NCI-H2029 (cell line): ENCODE measurements at regions not wholly inside any gene's neighbourhood (a gene's known extent, or its start where the extent isn't known, plus 50 kb on each side); places are given as distances from the start of the nearest gene placed in this dataset.

ENCODE experiments used
- DNase-seq: peaks from one replicate; lab custom pipeline; 2025; lab: John Stamatoyannopoulos, UW

DNA sequence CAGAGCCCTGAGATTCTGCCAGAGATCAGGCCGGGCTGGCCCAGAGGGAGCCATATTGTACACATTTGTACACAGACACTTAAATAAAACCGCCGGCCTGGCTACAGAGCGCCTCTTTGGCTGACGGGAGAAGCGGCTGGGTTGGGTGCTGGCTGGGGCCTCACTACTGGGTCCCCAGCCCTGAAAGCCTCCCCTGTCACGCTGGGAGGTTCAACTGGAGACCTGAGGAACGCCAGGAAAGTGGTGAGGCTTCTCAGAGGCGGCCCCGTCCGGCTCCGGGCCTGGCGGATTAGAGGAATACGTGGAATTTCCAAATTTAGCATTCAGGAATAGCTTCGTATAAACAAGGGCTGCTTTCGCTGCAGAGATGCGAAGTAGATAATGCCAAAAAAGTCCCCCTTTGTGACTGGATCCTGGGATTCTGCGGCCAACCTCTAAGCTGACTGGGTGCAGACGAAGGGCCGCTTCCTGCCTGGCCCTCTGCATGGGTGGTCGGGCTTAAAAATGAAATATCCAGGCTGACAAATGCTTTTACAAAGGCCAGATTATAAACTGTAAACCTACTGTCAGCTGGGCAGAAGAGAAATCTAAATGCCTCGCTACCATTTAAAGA lies 252.4 kb downstream of the IRF8 start:
- DNase-seq = no peak

DNA sequence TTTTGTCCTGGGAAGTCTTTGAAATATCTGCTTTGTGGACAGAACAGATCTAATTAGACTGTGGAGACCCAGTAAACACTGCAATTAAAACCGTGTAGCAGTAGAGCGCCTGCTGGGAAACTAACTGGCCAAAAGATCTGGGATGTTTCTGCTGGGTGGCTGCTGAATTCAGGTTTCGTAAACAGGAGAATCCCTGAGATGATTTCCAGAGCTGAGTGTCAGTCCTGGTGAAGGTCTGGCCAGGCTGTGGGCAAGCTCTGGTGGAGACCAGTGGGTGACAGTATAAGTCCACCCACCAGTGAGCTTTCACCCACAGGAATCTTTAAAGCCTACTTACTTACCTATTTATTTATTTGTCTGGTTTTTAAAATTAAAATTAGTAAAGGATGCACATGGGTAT lies 257.2 kb downstream of the IRF8 start:
- DNase-seq = no peak

GRCh38 chr16:86157616-86158247 lies 258.8 kb downstream of the IRF8 start:
- no peak for DNase-seq

DNA sequence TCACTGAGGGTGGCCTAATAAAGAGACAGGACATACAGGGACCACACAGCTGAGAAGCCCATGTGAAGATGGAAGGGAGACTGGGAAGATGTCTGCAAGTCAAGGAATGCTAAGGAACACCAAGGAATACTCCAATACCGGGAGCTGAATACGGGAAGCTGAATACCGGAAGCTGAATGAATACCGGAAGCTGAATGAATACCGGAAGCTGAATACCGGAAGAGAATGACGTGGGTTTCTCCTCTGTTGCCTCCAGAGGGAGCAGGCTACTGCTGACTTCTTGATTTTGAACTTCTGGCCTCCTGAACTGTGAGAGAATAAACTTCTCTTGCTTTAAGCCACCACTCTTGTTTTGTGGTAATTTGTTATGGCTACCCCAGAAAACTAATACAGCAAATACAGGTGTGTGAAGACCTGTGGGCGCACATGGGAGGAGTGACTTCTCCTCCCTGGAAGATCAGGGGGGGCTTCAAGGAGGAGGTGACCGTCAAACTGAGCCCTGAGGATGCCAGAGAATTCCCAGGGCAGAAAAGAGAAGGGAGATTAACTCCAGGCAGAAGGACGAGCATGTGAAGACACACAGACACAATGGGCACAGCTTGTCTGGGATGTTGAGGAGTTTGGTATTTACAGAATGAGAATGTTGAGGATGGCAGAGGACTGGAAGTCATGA lies 259.9 kb downstream of the IRF8 start:
- DNase-seq = no peak

DNA sequence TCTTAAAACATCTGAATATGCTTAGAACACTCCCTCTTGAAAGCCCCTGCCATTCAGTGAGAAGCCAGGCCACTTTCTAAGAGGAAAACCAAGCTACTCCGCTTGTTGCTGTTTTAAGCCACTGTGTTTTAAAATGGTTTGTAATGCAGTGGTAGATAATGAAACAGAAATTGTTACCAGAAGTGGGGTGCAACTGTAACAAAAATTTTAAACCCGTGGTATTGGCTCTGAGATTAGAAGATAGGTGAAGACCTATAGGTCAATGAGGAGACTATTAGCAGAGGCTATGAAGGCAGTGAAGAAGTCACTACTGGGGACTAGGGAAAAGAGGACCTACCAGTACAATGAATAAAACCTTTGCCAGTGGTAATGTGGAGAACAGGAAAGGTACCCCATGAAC lies 266.5 kb downstream of the IRF8 start:
- no peak for DNase-seq

DNA sequence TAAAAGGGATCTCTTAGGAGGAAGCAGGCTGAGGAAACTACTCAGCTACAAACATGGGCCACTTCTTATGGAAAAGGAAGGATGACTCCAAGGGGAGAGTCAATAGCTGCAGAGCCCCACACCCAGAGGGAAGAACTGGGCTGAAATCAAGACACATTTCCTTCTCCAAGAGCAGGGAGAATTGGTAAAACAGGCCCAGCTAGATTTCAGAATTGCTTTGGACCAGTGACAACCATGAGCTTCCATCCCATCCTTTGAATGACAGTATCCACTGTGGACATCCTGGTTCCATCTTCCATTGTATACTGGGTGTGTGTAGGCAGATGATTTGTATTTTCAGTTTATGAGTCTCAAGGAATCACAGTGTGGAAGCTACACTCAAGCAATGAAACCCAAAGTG lies 267.5 kb downstream of the IRF8 start:
- no peak for DNase-seq

DNA sequence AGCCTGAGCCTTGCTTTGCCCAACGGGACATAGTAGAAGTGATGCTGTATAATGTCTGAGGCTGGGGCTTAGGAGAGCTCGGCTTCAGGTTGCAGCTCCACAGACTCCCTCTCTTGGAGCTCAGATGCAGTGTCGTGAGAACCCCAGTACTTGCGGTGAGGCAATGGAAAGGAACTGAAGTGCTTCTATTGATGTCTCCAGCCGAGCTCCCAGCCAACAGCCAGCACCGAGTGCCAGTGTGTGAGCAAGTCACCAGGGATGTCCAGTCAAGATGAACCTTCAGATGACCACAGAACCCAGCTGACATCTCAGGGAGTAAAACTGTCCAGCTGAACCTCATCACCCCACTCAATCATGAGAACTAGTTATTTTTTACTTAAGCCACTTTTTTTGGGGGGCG lies 268.1 kb downstream of the IRF8 start:
- DNase-seq = no peak

- DNase-seq = no peak
Observed at GRCh38 chr16:86170720-86171119, 271.8 kb downstream of the IRF8 start.

GRCh38 chr16:86171329-86171728 lies 272.4 kb downstream of the IRF8 start:
- DNase-seq = no peak

GRCh38 chr16:86175816-86176215 lies 276.9 kb downstream of the IRF8 start:
- DNase-seq = no peak

DNA sequence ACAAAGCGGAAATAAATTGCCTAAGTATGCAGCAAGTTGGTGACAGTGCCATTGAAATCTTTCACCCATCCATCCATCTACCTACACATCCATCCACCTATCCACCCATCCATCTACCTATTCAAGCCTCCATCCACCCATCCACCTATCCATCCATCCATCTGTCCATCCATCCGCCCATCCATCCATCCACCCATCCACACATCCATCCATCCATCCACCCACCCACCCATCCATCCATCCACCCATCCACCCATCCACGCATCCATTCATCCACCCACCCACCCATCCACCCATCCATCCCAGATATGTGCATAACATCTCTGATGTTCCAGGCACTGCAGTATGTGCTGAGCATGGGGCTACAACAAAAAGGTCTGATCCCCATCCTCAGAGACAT lies 277.5 kb downstream of the IRF8 start:
- no peak for DNase-seq

DNA sequence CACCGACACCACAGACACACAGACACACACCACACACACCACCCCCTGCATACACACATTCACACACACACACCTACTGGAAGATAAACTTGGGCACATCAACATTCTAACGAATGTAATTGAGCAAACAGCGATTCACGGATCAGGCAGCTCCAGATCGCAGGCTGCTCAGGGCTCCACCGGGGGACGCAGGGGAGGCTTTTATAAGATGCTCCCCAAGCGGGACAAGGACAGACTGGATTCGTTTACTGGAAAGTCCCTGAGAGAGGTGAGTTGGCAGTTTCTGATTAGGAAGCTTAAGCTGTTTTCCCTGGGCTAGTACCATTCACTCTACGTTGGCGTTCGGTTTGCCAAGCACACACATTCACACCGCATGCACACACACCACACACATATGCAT lies 281.3 kb downstream of the IRF8 start:
- no peak for DNase-seq

DNA sequence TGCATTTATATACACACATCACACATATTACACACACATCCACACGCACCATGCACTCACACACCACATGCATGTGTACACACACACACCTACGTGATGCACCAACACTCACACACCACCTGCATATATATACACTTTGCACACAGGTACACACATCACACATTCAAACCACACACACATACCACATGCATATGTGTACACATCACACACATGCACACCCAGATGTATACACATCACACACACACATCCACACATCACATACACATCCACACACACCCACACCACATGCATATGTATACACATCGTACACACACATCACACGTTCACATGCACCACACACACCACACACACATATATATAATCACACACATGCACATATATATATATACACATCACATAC lies 281.8 kb downstream of the IRF8 start:
- DNase-seq = no peak

DNA sequence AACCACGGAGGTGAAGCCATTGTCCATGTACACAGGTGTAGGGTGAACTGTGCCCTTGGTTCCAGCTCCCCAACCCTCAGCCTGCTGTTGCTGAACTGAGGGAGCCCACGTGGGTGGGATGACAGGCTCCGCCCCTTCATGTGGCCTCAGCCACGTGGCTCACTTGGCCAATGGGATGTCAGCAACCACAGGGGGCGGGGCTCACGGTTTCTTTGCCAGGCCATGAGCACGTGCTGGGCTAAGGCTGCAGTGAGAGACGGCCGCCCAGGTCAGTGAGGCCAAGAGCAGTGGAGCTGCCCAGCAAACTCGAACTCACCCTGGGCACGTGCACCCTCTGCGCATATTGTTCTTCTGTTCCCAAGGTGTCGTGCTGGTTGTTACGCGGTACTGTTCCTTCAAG lies 282.6 kb downstream of the IRF8 start:
- no peak for DNase-seq

DNA sequence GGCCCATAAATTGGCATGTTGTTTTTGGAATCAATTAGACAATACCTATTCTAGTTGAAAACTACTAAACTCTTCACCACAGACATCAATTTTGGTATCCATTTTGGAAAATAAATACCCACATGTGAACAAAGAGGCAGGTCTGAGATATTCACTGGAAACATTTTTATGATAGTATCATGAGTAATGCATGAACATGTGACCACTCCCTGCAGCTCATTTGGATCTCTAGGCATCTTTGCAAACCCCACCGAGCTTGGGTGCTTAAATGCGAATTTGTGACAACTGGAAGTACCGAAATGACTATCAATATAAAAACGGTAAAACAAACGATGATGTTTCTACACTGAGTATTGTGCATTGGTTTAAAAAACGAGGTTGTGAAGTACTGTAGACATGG lies 285.2 kb downstream of the IRF8 start:
- DNase-seq = no peak

DNA sequence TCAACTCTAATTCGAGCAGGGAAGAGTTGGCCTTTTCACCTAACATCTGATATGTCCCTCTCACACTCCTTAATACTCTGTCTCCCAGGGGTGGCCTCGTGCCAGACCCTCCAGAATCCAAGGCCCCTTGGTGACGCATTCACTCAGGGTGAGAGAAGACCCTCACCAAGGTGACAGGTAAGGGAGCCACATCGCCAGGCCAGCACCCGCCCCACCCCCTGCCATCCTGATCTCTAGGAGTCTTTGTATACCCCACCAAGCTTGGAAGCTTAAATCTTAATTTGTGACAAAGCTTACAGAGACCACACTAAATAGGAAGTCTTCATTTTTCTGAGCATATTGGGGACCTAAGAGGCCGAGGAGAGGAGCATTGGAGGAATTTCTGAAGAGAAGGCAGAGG lies 286.1 kb downstream of the IRF8 start:
- no peak for DNase-seq

GRCh38 chr16:86186313-86186712 lies 287.4 kb downstream of the IRF8 start:
- no peak for DNase-seq

GRCh38 chr16:86189934-86190333 lies 291.0 kb downstream of the IRF8 start:
- no peak for DNase-seq

DNA sequence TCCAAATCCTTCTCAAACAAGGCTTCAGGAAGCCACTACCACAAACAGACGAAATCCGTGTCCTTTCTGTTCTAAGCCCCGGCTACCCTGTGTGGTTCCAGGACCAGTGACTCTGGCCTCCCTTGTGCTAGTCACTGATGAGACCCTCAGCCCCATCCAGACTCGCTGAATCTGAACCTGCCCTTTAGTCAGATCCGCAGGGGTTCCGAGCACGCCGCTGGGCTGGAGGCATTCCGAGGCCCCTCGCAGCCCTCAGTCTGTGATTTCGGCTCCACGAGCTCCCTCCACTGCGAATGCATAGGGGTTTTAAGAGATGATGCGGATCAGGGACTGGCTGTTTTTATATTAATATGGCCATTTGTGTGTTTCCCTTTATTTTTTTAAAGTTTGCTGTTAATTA lies 292.7 kb downstream of the IRF8 start:
- DNase-seq = no peak

- no peak for DNase-seq
Observed at GRCh38 chr16:86193528-86194193, 294.7 kb downstream of the IRF8 start.

- DNase-seq = no peak
Observed at GRCh38 chr16:86195863-86196630, 297.1 kb downstream of the IRF8 start.

DNA sequence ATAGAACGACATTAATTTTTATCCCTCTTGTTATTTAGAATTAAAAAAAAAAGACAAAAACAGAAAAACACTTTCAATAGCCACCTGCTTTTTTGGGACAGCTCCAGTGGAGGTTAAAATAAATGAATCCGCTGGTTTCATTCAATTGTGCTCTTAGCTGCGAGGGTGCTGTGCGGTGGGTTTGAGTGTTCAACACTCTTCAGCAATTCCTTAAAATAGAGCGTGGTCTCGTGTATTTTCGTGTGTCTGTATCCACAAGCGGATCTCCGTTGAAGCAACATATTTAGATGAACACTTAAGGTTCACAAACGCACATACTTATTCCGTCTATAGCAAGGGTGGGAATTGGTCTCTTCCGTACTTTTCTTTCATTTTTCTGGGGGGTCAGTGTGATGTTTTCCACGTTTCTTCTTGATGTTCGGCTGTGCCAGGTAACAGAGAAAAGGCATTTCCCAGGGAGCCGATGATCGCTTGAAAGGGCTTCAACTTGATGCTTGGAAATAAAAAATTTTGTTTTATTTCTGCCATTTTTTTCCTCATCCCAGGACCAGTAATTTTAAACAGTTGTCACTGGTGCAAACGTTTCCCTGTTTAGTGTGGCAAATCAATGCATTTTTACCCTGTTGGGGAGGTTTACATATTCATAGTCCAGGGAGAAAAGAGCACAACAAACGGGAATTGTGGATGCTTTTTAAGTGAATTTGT lies 297.9 kb downstream of the IRF8 start:
- DNase-seq = no peak
